HAP-1 (cell line): ENCODE measurements at regions not wholly inside any gene's neighbourhood (a gene's known extent, or its start where the extent isn't known, plus 50 kb on each side); places are given as distances from the start of the nearest gene placed in this dataset.
A peak's percentile ranks its signal among the peaks of the same experiment; 100 is the strongest.

Experiments
- DNase-seq, 2 experiments: peaks; one replicate each; pipeline ENCODE4 v3.0.0-alpha.2; 2016 to 2020; ENCODE audit warnings: low spot score in 2 of 2
- H3K27me3 ChIP-seq: fragments of 250-450 bp; sonication (Bioruptor Pico); 2 replicates; pipeline ENCODE4 v1.5.1; 2020; ENCODE audit warnings: low read depth, mild to moderate bottlenecking, moderate library complexity
- H3K36me3 ChIP-seq: fragments of 250-450 bp; sonication (Bioruptor Pico); replicated peaks from 2 replicates; pipeline ENCODE4 v1.5.1; 2020; ENCODE audit warnings: mild to moderate bottlenecking
- H3K4me1 ChIP-seq: fragments of 250-450 bp; sonication (Bioruptor Pico); 2 replicates; pipeline ENCODE4 v1.5.1; 2020; ENCODE audit warnings: mild to moderate bottlenecking
- H3K4me3 ChIP-seq: fragments of 250-450 bp; sonication (Bioruptor Pico); 2 replicates; pipeline ENCODE4 v1.5.1; 2020; ENCODE audit warnings: mild to moderate bottlenecking, moderate library complexity
- H3K9me3 ChIP-seq: fragments of 250-450 bp; sonication (Bioruptor Pico); 2 replicates; pipeline ENCODE4 v1.5.1; 2020; ENCODE audit warnings: mild to moderate bottlenecking, moderate library complexity
- in situ Hi-C: fragments of 300-500 bp; cut with MboI; formaldehyde crosslinking; loops from 3 replicates; pipeline ENCODE4 v1.14.3; 2020; ENCODE audit warnings: low sequenced_read_pairs, inconsistent platforms, mixed read lengths

GRCh38 chr1:118786454-118787155 lies 201.5 kb downstream of the TBX15 start:
- Histone ChIP-seq H3K9me3 (no peaks in the 10 kb centered on the region), H3K4me1 (no peaks in the 10 kb centered on the region), H3K4me3 (no peak overlapping the region), H3K36me3 (no peaks in the 10 kb centered on the region), H3K27me3 (no peaks in the 10 kb centered on the region)
- no peak for DNase-seq
- in situ Hi-C loops, result no loop called here

- no peaks in the 10 kb centered on the region for H3K4me1 ChIP-seq
- H3K9me3 ChIP-seq, result no peaks in the 10 kb centered on the region
- in situ Hi-C loops, result no loop called here
- no peak for DNase-seq
- no peaks in the 10 kb centered on the region for H3K36me3 ChIP-seq
- no peak overlapping the region for H3K4me3 ChIP-seq
- H3K27me3 ChIP-seq, result no peaks in the 10 kb centered on the region
Measured at GRCh38 chr1:118785246-118785645, 202.9 kb downstream of the TBX15 start.

- Histone ChIP-seq H3K9me3 (no peaks in the 10 kb centered on the region), H3K4me1 (no peaks in the 10 kb centered on the region)
- no peak for DNase-seq
Measured at GRCh38 chr1:118783095-118783758, 204.9 kb downstream of the TBX15 start.

GRCh38 chr1:118773656-118774055 lies 214.5 kb downstream of the TBX15 start:
- H3K27me3 ChIP-seq, result no peaks in the 10 kb centered on the region
- H3K4me3 ChIP-seq, result no peak overlapping the region
- H3K36me3 ChIP-seq, result no peaks in the 10 kb centered on the region
- no peak for DNase-seq
- in situ Hi-C loops, result no loop called here
- H3K4me1 ChIP-seq, result no peaks in the 10 kb centered on the region
- H3K9me3 ChIP-seq, result no peaks in the 10 kb centered on the region

More at GRCh38 chr1:118783095-118783758, 204.9 kb downstream of the TBX15 start:
- H3K4me3 ChIP-seq, result no peak overlapping the region
- H3K36me3 ChIP-seq, result no peaks in the 10 kb centered on the region
- H3K27me3 ChIP-seq, result no peaks in the 10 kb centered on the region
- in situ Hi-C loops, result no loop called here

GRCh38 chr1:118767971-118768370 lies 220.2 kb downstream of the TBX15 start:
- Histone ChIP-seq H3K27me3 (no peaks in the 10 kb centered on the region), H3K36me3 (no peaks in the 10 kb centered on the region), H3K4me3 (no peak overlapping the region), H3K4me1 (no peaks in the 10 kb centered on the region), H3K9me3 (no peaks in the 10 kb centered on the region)
- DNase-seq, result no peak
- in situ Hi-C loops, result no loop called here

GRCh38 chr1:118753976-118754375 lies 234.2 kb downstream of the TBX15 start:
- DNase-seq, result no peak
- Histone ChIP-seq H3K36me3 (no peaks in the 10 kb centered on the region), H3K4me3 (no peak overlapping the region), H3K9me3 (no peaks in the 10 kb centered on the region), H3K27me3 (no peaks in the 10 kb centered on the region), H3K4me1 (no peaks in the 10 kb centered on the region)
- in situ Hi-C loops, result no loop called here

GRCh38 chr1:118751166-118751565 lies 237.0 kb downstream of the TBX15 start:
- DNase-seq, result no peak
- Histone ChIP-seq H3K4me3 (no peak overlapping the region), H3K9me3 (no peaks in the 10 kb centered on the region), H3K27me3 (no peaks in the 10 kb centered on the region), H3K36me3 (no peaks in the 10 kb centered on the region), H3K4me1 (no peaks in the 10 kb centered on the region)
- in situ Hi-C loops, result no loop called here

- Histone ChIP-seq H3K4me3 (no peak overlapping the region), H3K9me3 (no peaks in the 10 kb centered on the region), H3K36me3 (no peaks in the 10 kb centered on the region), H3K4me1 (no peaks in the 10 kb centered on the region), H3K27me3 (no peaks in the 10 kb centered on the region)
- no peak for DNase-seq
- in situ Hi-C loops, result loop anchor here (25.0 kb wide), 2 partner anchors 93 to 268 kb away; no protein-coding TSS in a partner anchor
Measured at GRCh38 chr1:118744420-118744819, 243.7 kb downstream of the TBX15 start.

- Histone ChIP-seq H3K4me1 (no peaks in the 10 kb centered on the region), H3K4me3 (no peak overlapping the region), H3K9me3 (no peaks in the 10 kb centered on the region), H3K27me3 (no peaks in the 10 kb centered on the region), H3K36me3 (no peaks in the 10 kb centered on the region)
- in situ Hi-C loops, result loop anchor here (25.0 kb wide), 2 partner anchors 98 to 273 kb away; no protein-coding TSS in a partner anchor
- DNase-seq, result peak in 1 of 2 experiments; percentile 7
Measured at GRCh38 chr1:118739501-118739900, 248.6 kb downstream of the TBX15 start.

- DNase-seq, result no peak
- no peaks in the 10 kb centered on the region for H3K9me3 ChIP-seq
- in situ Hi-C loops, result loop anchor here (25.0 kb wide), 2 partner anchors 101 to 276 kb away; no protein-coding TSS in a partner anchor
- no peaks in the 10 kb centered on the region for H3K4me1 ChIP-seq
- no peak overlapping the region for H3K4me3 ChIP-seq
- no peaks in the 10 kb centered on the region for H3K27me3 ChIP-seq
- H3K36me3 ChIP-seq, result no peaks in the 10 kb centered on the region
Measured at GRCh38 chr1:118736322-118736721, 251.8 kb downstream of the TBX15 start.

- Histone ChIP-seq H3K36me3 (no peaks in the 10 kb centered on the region), H3K4me3 (no peak overlapping the region), H3K4me1 (no peaks in the 10 kb centered on the region), H3K9me3 (no peaks in the 10 kb centered on the region), H3K27me3 (no peaks in the 10 kb centered on the region)
- in situ Hi-C loops, result no loop called here
- no peak for DNase-seq
Measured at GRCh38 chr1:118717893-118718292, 270.2 kb downstream of the TBX15 start.

GRCh38 chr1:118716775-118717174 lies 271.4 kb downstream of the TBX15 start:
- in situ Hi-C loops, result no loop called here
- DNase-seq, result no peak

GRCh38 chr1:118711356-118711755 lies 276.8 kb downstream of the TBX15 start:
- in situ Hi-C loops, result no loop called here
- Histone ChIP-seq H3K4me1 (no peaks in the 10 kb centered on the region), H3K36me3 (no peaks in the 10 kb centered on the region), H3K9me3 (no peaks in the 10 kb centered on the region), H3K4me3 (no peak overlapping the region), H3K27me3 (no peaks in the 10 kb centered on the region)
- DNase-seq, result no peak

More at GRCh38 chr1:118716775-118717174, 271.4 kb downstream of the TBX15 start:
- H3K4me1 ChIP-seq, result no peaks in the 10 kb centered on the region
- no peak overlapping the region for H3K4me3 ChIP-seq
- no peaks in the 10 kb centered on the region for H3K36me3 ChIP-seq
- H3K9me3 ChIP-seq, result no peaks in the 10 kb centered on the region
- no peaks in the 10 kb centered on the region for H3K27me3 ChIP-seq

GRCh38 chr1:118698911-118699310 lies 289.2 kb downstream of the TBX15 start:
- in situ Hi-C loops, result no loop called here
- H3K27me3 ChIP-seq, result no peaks in the 10 kb centered on the region
- H3K4me3 ChIP-seq, result no peak overlapping the region
- H3K36me3 ChIP-seq, result no peaks in the 10 kb centered on the region
- no peaks in the 10 kb centered on the region for H3K4me1 ChIP-seq
- no peaks in the 10 kb centered on the region for H3K9me3 ChIP-seq
- DNase-seq, result no peak
